NCI-H526 treated with DMSO at 0.1 percent for 48 hours (cell line): ENCODE measurements at regions not wholly inside any gene's neighbourhood (a gene's known extent, or its start where the extent isn't known, plus 50 kb on each side); places are given as distances from the start of the nearest gene placed in this dataset.

Experiments used
- DNase-seq: peaks from one replicate; lab custom pipeline; 2025; lab: John Stamatoyannopoulos, UW

DNA sequence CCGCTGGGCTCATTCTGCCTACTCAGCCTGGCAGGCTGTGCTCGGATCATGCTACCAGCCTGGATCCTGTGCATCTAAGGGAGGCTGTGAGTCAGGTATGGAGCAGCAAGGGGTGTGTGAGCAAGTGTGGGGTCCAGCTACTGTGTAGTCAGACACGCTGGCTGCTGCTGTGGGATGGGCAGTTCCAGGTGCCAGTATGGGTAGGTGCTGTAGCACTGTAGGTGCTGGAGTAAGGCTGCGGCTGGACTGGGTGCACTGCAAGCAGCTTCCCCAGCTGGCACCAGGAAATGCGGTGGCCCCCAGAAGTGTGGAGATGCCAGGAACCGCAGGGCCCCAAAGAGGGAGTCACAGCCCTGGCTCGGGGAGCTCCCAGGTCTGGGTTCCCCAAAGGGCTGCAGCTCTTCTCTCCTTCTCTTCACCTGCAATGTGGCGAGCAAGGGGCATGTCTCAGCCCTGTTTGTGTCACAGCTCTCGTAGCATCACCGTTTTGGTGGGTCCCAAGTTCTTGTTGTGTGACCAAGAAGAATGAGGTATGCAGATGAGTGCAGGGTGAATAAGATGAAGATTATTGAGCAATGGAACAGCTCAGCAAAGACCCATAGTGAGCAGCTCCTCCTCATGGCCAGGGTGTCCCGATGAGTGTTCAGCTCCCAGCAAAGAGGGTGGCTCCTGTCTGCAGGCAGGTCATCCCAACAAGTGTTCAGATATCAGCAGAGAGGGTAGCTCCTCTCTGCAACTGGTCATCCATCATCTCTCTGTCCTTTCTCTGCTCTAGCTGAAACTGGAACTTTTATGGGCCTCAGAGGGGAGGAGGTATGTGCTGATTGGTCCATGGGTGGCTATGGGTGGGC is 462.9 kb downstream of the TBC1D22A start:
- no peak for DNase-seq
